GM12872 (cell line): ENCODE measurements at regions not wholly inside any gene's neighbourhood (a gene's known extent, or its start where the extent isn't known, plus 50 kb on each side); places are given as distances from the start of the nearest gene placed in this dataset.

Source experiments
- TF ChIP-seq, protein P1 (sequence below): IDR thresholded peaks from 3 replicates; pipeline ENCODE4 v1.5.1; 2011; ENCODE audit warnings: low read depth, mild to moderate bottlenecking, low read length, moderate library complexity; ENCODE audit not compliant: insufficient read depth

DNA sequence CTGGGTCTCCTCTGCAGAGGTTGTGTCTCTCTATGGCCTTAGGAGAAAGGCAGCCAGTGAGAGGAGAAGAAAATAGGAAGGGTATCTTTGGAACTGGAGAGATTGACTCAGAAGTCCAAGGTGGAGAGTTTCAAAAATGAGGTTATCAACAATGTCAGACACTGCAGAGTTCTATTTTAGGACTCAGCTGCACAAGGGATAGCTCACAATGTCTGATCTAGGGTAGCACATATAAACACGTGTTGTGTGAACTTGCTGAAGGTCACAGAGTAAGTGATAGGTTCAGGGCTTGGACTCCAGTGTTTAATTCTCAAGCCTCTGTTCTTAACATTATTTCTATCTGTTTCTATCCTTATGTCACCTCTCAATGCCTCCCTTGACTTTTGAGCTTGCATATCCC is 305.0 kb upstream of the LARGE1 start:
- TF ChIP-seq, protein P1, sequence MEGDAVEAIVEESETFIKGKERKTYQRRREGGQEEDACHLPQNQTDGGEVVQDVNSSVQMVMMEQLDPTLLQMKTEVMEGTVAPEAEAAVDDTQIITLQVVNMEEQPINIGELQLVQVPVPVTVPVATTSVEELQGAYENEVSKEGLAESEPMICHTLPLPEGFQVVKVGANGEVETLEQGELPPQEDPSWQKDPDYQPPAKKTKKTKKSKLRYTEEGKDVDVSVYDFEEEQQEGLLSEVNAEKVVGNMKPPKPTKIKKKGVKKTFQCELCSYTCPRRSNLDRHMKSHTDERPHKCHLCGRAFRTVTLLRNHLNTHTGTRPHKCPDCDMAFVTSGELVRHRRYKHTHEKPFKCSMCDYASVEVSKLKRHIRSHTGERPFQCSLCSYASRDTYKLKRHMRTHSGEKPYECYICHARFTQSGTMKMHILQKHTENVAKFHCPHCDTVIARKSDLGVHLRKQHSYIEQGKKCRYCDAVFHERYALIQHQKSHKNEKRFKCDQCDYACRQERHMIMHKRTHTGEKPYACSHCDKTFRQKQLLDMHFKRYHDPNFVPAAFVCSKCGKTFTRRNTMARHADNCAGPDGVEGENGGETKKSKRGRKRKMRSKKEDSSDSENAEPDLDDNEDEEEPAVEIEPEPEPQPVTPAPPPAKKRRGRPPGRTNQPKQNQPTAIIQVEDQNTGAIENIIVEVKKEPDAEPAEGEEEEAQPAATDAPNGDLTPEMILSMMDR = no peak

DNA sequence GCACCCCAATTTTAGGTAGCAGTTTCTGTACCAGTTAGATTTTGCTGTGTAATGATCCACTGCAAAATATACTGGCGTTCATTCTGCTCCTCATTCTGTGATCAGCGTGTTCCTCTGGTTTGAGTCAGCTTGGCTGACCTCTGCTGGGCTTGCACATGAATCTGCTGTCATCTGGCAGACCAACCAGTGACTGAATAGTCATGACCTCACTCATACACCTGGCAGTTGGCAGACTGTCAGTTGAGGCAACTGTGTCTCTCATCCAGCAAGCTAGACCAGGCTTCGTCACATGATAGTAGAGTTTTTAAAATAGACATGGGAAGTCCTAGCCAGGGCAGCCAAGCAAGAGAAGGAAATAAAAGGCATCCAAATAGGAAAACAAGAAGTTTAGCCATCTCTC is 316.3 kb upstream of the LARGE1 start:
- TF ChIP-seq, protein P1 = no peak

DNA sequence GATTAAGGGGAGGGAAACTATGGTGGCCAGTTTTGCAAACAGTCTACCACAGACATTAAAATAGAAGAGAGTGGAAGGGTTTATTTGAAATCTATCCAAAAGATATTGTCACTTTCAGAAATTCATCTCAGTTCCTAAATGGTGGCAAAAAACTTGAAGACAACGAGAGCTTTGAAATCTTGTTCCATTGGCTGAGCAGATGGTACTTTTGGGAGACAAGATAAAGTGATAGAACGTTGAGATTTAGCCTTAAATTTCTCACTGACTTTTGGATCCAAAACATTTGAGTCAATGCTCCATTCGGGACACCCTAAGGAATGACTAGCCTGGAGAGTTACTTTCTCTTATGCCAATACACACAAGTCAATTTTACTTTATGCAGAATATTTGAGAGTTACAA is 319.1 kb upstream of the LARGE1 start:
- TF ChIP-seq, protein P1 = no peak

DNA sequence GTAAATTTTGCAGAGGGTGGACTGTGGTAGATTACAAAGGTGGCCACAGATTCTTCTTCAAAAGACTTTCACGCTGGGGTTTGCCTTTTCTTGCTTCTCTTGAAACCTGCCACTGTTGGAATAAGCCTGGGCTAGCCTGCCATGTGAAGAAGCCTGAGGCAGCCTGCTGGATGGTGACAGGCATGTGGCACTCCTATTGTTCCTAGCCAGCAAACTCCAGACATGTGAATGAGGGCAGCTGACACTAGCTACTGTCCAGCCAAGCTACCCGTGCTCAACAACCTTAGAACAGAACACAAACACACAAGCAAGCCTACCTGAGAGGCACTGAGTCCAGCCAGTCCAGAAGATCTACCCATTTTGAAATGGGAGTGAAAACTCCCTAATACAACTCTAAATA is 322.7 kb upstream of the LARGE1 start:
- TF ChIP-seq, protein P1 = no peak

DNA sequence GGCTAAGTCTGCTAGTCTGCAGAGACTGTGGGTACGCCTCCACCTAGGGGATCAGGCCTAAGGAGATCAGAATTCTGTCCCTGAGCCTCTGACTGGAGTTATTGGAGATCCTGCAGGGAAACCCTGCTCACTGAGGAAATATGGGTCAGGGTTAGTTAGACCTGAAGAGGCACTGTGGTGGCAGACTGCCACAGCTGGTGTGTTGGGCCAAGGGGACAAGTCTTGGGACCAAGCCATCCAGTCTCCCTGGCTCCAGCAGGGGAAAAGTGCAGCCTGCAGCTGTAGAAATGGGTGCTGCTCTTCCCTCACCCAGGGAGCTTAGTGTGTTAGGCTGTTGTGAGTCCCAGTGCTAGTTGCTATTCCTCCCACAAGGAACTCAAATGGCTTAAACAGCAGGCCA is 334.8 kb upstream of the LARGE1 start:
- TF ChIP-seq, protein P1 = no peak

DNA sequence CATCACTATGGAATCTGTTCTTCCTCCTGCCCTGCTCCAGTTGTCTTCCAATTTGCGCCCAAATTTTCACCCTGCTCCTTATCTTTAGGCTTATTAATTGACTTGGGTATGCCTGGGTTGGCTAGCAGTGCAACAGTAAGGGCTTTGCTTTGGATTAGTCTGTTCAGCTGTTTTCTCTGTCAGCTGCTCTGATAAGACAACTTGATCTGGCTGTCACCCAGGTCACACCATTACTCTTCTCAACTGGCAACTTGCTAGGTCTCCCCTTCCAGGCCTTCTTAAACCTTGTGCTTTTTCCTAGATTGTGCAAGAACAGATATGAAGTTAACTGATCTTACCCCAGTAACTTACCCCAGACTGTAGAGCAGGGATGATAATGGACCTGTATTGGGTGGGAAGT is 357.8 kb upstream of the LARGE1 start:
- TF ChIP-seq, protein P1 = no peak

DNA sequence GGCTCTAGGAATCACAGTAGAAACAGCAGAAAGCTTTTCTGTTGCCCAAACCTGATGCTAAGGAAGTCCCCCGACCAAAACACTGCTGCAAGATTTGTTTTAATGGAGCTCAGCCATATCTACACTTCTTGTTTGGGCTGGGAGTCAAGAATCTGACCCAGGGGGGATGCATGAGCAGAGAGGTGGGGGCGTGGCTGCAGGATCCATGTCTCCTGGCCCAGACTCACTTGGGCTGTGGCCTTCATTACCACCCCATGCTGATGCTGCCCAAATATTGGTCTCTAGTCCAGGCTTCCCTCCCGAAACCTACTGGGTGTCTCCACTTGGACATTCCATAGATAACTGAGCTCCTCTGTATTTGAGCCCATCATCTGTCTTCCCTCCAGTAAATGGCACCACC is 361.5 kb upstream of the LARGE1 start:
- TF ChIP-seq, protein P1 = no peak

DNA sequence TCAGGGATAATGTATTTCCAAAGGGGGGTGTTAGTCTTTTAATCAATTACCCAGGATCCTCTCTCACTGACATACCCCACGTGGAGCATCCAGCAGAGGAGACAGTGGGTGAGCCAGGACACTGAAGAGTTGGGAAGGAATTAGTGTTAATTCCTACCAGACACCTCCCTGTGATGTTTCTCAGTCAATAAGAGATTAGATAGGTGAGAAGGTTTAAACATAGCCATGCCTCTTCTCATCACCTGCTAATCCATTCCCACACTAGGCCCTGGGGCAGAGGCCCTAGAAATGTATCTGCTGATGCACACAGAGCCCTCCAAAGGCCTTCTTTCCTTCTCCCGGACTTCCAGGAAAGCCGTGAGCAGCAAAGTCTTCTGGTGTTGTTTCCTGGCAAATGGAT is 363.6 kb upstream of the LARGE1 start:
- TF ChIP-seq, protein P1 = no peak
